K562 (cell line): ENCODE measurements at regions not wholly inside any gene's neighbourhood (a gene's known extent, or its start where the extent isn't known, plus 50 kb on each side); places are given as distances from the start of the nearest gene placed in this dataset.

Source experiments
- CEBPB ChIP-seq: fragments of 450-650 bp; IDR thresholded peaks from 2 replicates; pipeline ENCODE4 v1.6.1; 2016; ENCODE audit warnings: missing genetic modification characterization, missing compliant biosample characterization
- ILK ChIP-seq: fragments of 450-650 bp; IDR thresholded peaks from 2 replicates; pipeline ENCODE4 v1.6.1; 2016; ENCODE audit warnings: missing genetic modification characterization, low read depth, mild to moderate bottlenecking, missing compliant biosample characterization, moderate library complexity, borderline replicate concordance
- RAD21 ChIP-seq, 2 experiments: fragments of 250-450 bp in 1 of 2; fragments of 450-650 bp in 1 of 2; sonication (Bioruptor Pico) in 1 of 2; formaldehyde crosslinking in 1 of 2; IDR thresholded peaks in 1 of 2; conservative IDR thresholded peaks in 1 of 2; 2 replicates each; pipeline versions ENCODE4 v1.4.0 to v1.8.0; 2020 to 2022; ENCODE audit warnings: mild to moderate bottlenecking in 2 of 2, moderate library complexity in 1 of 2
- RBFOX2 ChIP-seq: fragments of 200-400 bp; formaldehyde crosslinking; IDR thresholded peaks from 2 replicates; pipeline ENCODE4 v1.6.1; 2017; ENCODE audit warnings: low read depth, mild to moderate bottlenecking, low read length, moderate library complexity
- RFX5 ChIP-seq: IDR thresholded peaks from 2 replicates; pipeline ENCODE4 v1.6.1; 2011; ENCODE audit warnings: low read depth, mild to moderate bottlenecking, improper control_type of control experiment, low read length
- TAF1 ChIP-seq: IDR thresholded peaks from 2 replicates; pipeline ENCODE4 v1.6.1; 2011; ENCODE audit warnings: mild to moderate bottlenecking, low read length, moderate library complexity; ENCODE audit not compliant: insufficient read depth, control insufficient read depth, severe bottlenecking; ENCODE audit errors: extremely low read depth
- ZNF696 ChIP-seq: fragments of 250-450 bp; sonication (Bioruptor Pico); conservative IDR thresholded peaks from 2 replicates; pipeline ENCODE4 v1.4.0; 2020; ENCODE audit warnings: mild to moderate bottlenecking, moderate library complexity
- ZZZ3 ChIP-seq: fragments of 450-650 bp; IDR thresholded peaks from 2 replicates; pipeline ENCODE4 v1.6.1; 2016; ENCODE audit warnings: antibody characterized with exemption, mild to moderate bottlenecking, moderate library complexity
- TF ChIP-seq, protein P1 (sequence below): fragments of 250-450 bp; sonication (Bioruptor Pico); IDR thresholded peaks from 2 replicates; pipeline ENCODE4 v1.4.0; 2020
- TF ChIP-seq, protein P2 (sequence below): IDR thresholded peaks from 2 replicates; pipeline ENCODE4 v1.6.1; 2014; ENCODE audit warnings: antibody characterized with exemption
- TF ChIP-seq, protein P3 (sequence below): fragments of 450-650 bp; formaldehyde crosslinking; conservative IDR thresholded peaks from 2 replicates; pipeline ENCODE4 v1.4.0; 2022; ENCODE audit warnings: mild to moderate bottlenecking, missing genetic modification characterization

DNA sequence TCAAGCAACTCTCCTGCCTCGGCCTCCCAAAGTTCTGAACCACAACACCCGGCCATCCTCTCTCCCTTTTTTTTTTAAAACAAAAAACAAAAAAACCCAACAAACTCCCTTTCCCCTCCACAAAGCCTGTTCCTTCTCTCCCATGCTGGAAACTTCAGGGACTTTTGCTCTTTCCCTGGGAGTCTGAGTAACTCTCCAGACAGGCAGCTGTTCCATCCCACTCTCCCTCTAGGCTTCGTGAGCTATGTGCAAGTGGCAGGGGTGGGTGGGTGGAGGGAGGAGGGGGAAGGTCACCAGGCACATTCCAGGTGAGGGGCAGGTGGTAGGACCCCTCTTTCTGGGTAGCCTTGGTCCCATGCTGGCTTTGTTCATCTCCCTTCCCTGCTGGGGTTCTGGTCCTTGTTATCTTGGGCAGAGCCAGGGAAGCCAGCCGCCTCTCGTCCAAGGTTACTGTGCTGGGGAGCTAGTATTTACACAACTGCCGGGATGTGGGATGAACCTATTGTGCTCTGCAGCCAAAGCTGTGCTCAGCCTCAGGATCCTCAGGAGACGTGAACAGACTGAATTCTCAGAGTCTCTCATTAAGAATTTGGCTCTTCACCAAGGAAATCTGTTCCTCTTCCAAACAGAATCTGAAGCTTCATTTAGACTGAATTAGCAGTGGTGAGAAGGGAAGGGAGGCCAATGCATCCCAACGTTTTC lies 106.9 kb downstream of the LIPG start:
- TF ChIP-seq, protein P1, sequence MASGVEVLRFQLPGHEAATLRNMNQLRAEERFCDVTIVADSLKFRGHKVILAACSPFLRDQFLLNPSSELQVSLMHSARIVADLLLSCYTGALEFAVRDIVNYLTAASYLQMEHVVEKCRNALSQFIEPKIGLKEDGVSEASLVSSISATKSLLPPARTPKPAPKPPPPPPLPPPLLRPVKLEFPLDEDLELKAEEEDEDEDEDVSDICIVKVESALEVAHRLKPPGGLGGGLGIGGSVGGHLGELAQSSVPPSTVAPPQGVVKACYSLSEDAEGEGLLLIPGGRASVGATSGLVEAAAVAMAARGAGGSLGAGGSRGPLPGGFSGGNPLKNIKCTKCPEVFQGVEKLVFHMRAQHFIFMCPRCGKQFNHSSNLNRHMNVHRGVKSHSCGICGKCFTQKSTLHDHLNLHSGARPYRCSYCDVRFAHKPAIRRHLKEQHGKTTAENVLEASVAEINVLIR (CRISPR knock-in tag): no peak
- TF ChIP-seq RFX5: no peak
- TF ChIP-seq RBFOX2: no peak
- TF ChIP-seq ZZZ3: no peak
- TF ChIP-seq ILK: no peak
- TF ChIP-seq, protein P2, sequence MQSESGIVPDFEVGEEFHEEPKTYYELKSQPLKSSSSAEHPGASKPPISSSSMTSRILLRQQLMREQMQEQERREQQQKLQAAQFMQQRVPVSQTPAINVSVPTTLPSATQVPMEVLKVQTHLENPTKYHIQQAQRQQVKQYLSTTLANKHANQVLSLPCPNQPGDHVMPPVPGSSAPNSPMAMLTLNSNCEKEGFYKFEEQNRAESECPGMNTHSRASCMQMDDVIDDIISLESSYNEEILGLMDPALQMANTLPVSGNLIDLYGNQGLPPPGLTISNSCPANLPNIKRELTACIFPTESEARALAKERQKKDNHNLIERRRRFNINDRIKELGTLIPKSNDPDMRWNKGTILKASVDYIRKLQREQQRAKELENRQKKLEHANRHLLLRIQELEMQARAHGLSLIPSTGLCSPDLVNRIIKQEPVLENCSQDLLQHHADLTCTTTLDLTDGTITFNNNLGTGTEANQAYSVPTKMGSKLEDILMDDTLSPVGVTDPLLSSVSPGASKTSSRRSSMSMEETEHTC: no peak
- no peak for TF ChIP-seq CEBPB (tag)
- no peak for TF ChIP-seq TAF1
- TF ChIP-seq RAD21 (CRISPR knock-in tag; conservative IDR thresholded peaks at IDR 0.05 in 1 of 2, IDR thresholded peaks at IDR 0.05 in 1 of 2): no peak
- TF ChIP-seq, protein P3, sequence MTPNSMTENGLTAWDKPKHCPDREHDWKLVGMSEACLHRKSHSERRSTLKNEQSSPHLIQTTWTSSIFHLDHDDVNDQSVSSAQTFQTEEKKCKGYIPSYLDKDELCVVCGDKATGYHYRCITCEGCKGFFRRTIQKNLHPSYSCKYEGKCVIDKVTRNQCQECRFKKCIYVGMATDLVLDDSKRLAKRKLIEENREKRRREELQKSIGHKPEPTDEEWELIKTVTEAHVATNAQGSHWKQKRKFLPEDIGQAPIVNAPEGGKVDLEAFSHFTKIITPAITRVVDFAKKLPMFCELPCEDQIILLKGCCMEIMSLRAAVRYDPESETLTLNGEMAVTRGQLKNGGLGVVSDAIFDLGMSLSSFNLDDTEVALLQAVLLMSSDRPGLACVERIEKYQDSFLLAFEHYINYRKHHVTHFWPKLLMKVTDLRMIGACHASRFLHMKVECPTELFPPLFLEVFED (CRISPR knock-in tag): no peak
- no peak for TF ChIP-seq ZNF696 (CRISPR knock-in tag)
